Hepatocyte (in vitro differentiated cells): ENCODE measurements at regions not wholly inside any gene's neighbourhood (a gene's known extent, or its start where the extent isn't known, plus 50 kb on each side); places are given as distances from the start of the nearest gene placed in this dataset.
A peak's percentile ranks its signal among the peaks of the same experiment; 100 is the strongest.
"Not testable (repeated sequence)": the region's sequence is repeated elsewhere in the genome, so short reads cannot be mapped to it uniquely, and the experiment has no call there.

ENCODE experiments used
- DNase-seq: peaks from one replicate; pipeline ENCODE4 v3.0.0-alpha.2; 2016; ENCODE audit warnings: low spot score
- H2AFZ ChIP-seq: fragments of 200-600 bp; sonication (generic); 2 replicates; pipeline ENCODE4 v1.6.0; 2016; ENCODE audit warnings: antibody characterized with exemption, mild to moderate bottlenecking
- H3K27ac ChIP-seq: fragments of 200-600 bp; sonication (generic); 2 replicates; pipeline ENCODE4 v1.5.1; 2016; ENCODE audit warnings: mild to moderate bottlenecking
- H3K27me3 ChIP-seq: fragments of 200-600 bp; sonication (generic); 2 replicates; pipeline ENCODE4 v1.6.1; 2016
- H3K36me3 ChIP-seq: fragments of 200-600 bp; sonication (generic); replicated peaks from 2 replicates; pipeline ENCODE4 v1.5.1; 2016; ENCODE audit warnings: low read depth; ENCODE audit not compliant: insufficient read depth
- H3K4me1 ChIP-seq: fragments of 200-600 bp; sonication (generic); 2 replicates; pipeline ENCODE4 v1.5.1; 2016; ENCODE audit warnings: mild to moderate bottlenecking, moderate library complexity; ENCODE audit not compliant: insufficient read depth
- H3K4me2 ChIP-seq: fragments of 200-600 bp; sonication (generic); 2 replicates; pipeline ENCODE4 v1.6.0; 2016
- H3K4me3 ChIP-seq: fragments of 200-600 bp; sonication (generic); 2 replicates; pipeline ENCODE4 v1.5.1; 2016; ENCODE audit warnings: mild to moderate bottlenecking
- H3K79me2 ChIP-seq: fragments of 200-600 bp; sonication (generic); 2 replicates; pipeline ENCODE4 v1.6.0; 2017; ENCODE audit warnings: mild to moderate bottlenecking
- H3K9me2 ChIP-seq: fragments of 200-600 bp; sonication (generic); replicated peaks from 2 replicates; pipeline ENCODE4 v1.6.0; 2017; ENCODE audit warnings: mild to moderate bottlenecking; ENCODE audit not compliant: insufficient read depth
- H3K9me3 ChIP-seq: fragments of 200-600 bp; sonication (generic); 2 replicates; pipeline ENCODE4 v1.5.1; 2016; ENCODE audit warnings: low read depth, mild to moderate bottlenecking
- H4K20me1 ChIP-seq: fragments of 200-600 bp; sonication (generic); 2 replicates; pipeline ENCODE4 v1.6.0; 2016; ENCODE audit warnings: mild to moderate bottlenecking; ENCODE audit not compliant: insufficient read depth, poor library complexity, severe bottlenecking
- CTCF ChIP-seq: fragments of 200-600 bp; sonication (generic); IDR thresholded peaks from 2 replicates; pipeline ENCODE4 v1.5.1; 2016; ENCODE audit warnings: antibody characterized with exemption, mild to moderate bottlenecking; ENCODE audit not compliant: poor library complexity
- EZH2 ChIP-seq: fragments of 200-600 bp; sonication (generic); IDR thresholded peaks from 2 replicates; pipeline ENCODE4 v1.6.1; 2016; ENCODE audit warnings: antibody characterized with exemption, mild to moderate bottlenecking, borderline replicate concordance
- EZH2phosphoT487 ChIP-seq: fragments of 200-600 bp; sonication (generic); IDR thresholded peaks from one replicate; pipeline ENCODE4 v1.6.1; 2018; ENCODE audit warnings: antibody characterized with exemption, mild to moderate bottlenecking, low read depth, moderate library complexity; ENCODE audit not compliant: unreplicated experiment, severe bottlenecking
- WGBS: methylation state at CpG from one replicate; pipeline ENCODE4 v1.1.6; 2016; ENCODE audit warnings: low lambda C conversion rate; ENCODE audit errors: missing lambda C conversion rate; 5-methylcytosine and 5-hydroxymethylcytosine counted together

- Histone ChIP-seq H3K79me2 (no peaks in the 10 kb centered on the region), H3K36me3 (no peaks in the 10 kb centered on the region), H3K27ac (no peak overlapping the region), H3K4me3 (no peak overlapping the region), H3K9me2 (no peaks in the 10 kb centered on the region), H3K27me3 (no peaks in the 10 kb centered on the region), H4K20me1 (no peaks in the 10 kb centered on the region), H3K4me2 (no peak overlapping the region), H3K4me1 (no peaks in the 10 kb centered on the region), H3K9me3 (no peaks in the 10 kb centered on the region), H2AFZ (no peak overlapping the region)
- DNase-seq = no peak
- WGBS = 89% methylated on average over 1 of the region's 1 CpG
- TF ChIP-seq CTCF = no peak
- TF ChIP-seq EZH2phosphoT487 = no peak
These were observed 187.8 kb downstream of the ETV1 start for GRCh38 chr7:13801669-13802068.

- Histone ChIP-seq H3K36me3 (no peaks in the 10 kb centered on the region), H3K9me2 (no peaks in the 10 kb centered on the region), H3K9me3 (no peaks in the 10 kb centered on the region), H3K4me2 (no peak overlapping the region), H3K27me3 (no peaks in the 10 kb centered on the region), H3K27ac (no peak overlapping the region), H2AFZ (no peak overlapping the region), H4K20me1 (no peaks in the 10 kb centered on the region), H3K4me1 (no peaks in the 10 kb centered on the region), H3K79me2 (no peaks in the 10 kb centered on the region), H3K4me3 (no peak overlapping the region)
- TF ChIP-seq EZH2phosphoT487 (no peak), CTCF (no peak), EZH2 (no peak)
- DNase-seq = no peak
- 85% methylated on average over 1 of the region's 1 CpG for WGBS
These were observed 186.8 kb downstream of the ETV1 start for GRCh38 chr7:13802651-13803050.

- TF ChIP-seq EZH2phosphoT487 = no peak
- no peak for TF ChIP-seq CTCF
These were observed 186.3 kb downstream of the ETV1 start for GRCh38 chr7:13803134-13803533.

GRCh38 chr7:13806089-13806867, 183.2 kb downstream of the ETV1 start:
- WGBS = 69% methylated on average over 33 of the region's 33 CpGs
- not testable (repeated sequence) for DNase-seq, H3K79me2 ChIP-seq, H3K4me1 ChIP-seq, H3K27ac ChIP-seq, H3K9me3 ChIP-seq, H4K20me1 ChIP-seq, H3K36me3 ChIP-seq, H3K27me3 ChIP-seq, H3K9me2 ChIP-seq
- H2AFZ ChIP-seq = peak overlapping the region; percentile 40
- peak overlapping the region; percentile 50 for H3K4me2 ChIP-seq
- H3K4me3 ChIP-seq = peak overlapping the region; percentile 20

More at GRCh38 chr7:13803134-13803533, 186.3 kb downstream of the ETV1 start:
- Histone ChIP-seq H3K27ac (no peak overlapping the region), H2AFZ (no peak overlapping the region), H3K4me2 (no peak overlapping the region), H3K4me1 (no peaks in the 10 kb centered on the region), H3K27me3 (no peaks in the 10 kb centered on the region), H4K20me1 (no peaks in the 10 kb centered on the region), H3K79me2 (no peaks in the 10 kb centered on the region), H3K9me3 (no peaks in the 10 kb centered on the region), H3K4me3 (no peak overlapping the region), H3K36me3 (no peaks in the 10 kb centered on the region), H3K9me2 (no peaks in the 10 kb centered on the region)
- 94% methylated on average over 8 of the region's 8 CpGs for WGBS
- DNase-seq = no peak

GRCh38 chr7:13817230-13817629, 172.2 kb downstream of the ETV1 start:
- H3K9me2 ChIP-seq, H2AFZ ChIP-seq, H3K4me2 ChIP-seq: not testable (repeated sequence)

More at GRCh38 chr7:13817230-13817629, 172.2 kb downstream of the ETV1 start:
- not testable (repeated sequence) for H3K4me3 ChIP-seq, H3K9me3 ChIP-seq, H3K4me1 ChIP-seq, H3K79me2 ChIP-seq, DNase-seq, H4K20me1 ChIP-seq, H3K27me3 ChIP-seq, H3K36me3 ChIP-seq, H3K27ac ChIP-seq
